ENCODE measurements at regions not wholly inside any gene's neighbourhood (a gene's known extent, or its start where the extent isn't known, plus 50 kb on each side); places are given as distances from the start of the nearest gene placed in this dataset.

GRCh38 chr3:110738531-110738930 lies 333.1 kb upstream of the NECTIN3 start:
- Histone ChIP-seq H3K9me3 (no peaks in the 10 kb centered on the region), H3K36me3 (no peaks in the 10 kb centered on the region), H3K27ac (no peak overlapping the region), H3K4me3 (no peak overlapping the region), H3K27me3 (no peaks in the 10 kb centered on the region), H3K4me1 (peaks cover 0 to 3% (median 0%) of the 10 kb centered on the region in 4 donors)
- DNase-seq, result no peak
- no peak for TF ChIP-seq POLR2A (IDR thresholded peaks at IDR 0.05)
- TF ChIP-seq CTCF (IDR thresholded peaks at IDR 0.05), result no peak

GRCh38 chr3:110741891-110742290 lies 329.7 kb upstream of the NECTIN3 start:
- Histone ChIP-seq H3K4me3 (no peak overlapping the region), H3K27ac (no peak overlapping the region), H3K36me3 (no peaks in the 10 kb centered on the region), H3K27me3 (no peaks in the 10 kb centered on the region), H3K9me3 (no peaks in the 10 kb centered on the region), H3K4me1 (peaks cover 0 to 5% (median 0%) of the 10 kb centered on the region in 4 donors)
- TF ChIP-seq POLR2A (IDR thresholded peaks at IDR 0.05) (no peak), CTCF (IDR thresholded peaks at IDR 0.05) (no peak)
- no peak for DNase-seq

- no peak for TF ChIP-seq POLR2A (IDR thresholded peaks at IDR 0.05)
- Histone ChIP-seq H3K4me1 (peaks cover 0 to 5% (median 0%) of the 10 kb centered on the region in 4 donors), H3K27ac (no peak overlapping the region), H3K4me3 (no peak overlapping the region), H3K36me3 (no peaks in the 10 kb centered on the region), H3K27me3 (no peaks in the 10 kb centered on the region), H3K9me3 (no peaks in the 10 kb centered on the region)
- DNase-seq, result no peak
Measured at GRCh38 chr3:110743202-110743601, 328.4 kb upstream of the NECTIN3 start.

DNA sequence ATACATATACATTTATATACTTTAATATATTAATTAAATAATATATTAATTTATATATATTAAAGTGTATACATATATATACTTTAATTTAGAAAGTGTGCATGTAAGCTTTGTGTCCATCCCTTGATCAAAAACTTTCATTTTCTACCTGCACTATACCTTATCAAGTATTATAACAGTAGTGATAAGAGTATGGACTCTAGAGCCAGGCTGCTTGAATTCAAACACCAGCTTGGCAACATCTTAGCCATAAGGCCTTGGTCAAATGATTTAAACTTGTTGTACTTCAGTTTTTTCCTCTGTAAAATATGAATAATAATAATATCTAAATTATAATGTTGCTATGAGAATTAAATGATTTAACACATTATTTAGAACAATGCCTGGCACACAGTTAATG lies 327.6 kb upstream of the NECTIN3 start:
- Histone ChIP-seq H3K27me3 (no peaks in the 10 kb centered on the region), H3K27ac (no peak overlapping the region), H3K4me3 (no peak overlapping the region), H3K9me3 (no peaks in the 10 kb centered on the region), H3K4me1 (peaks cover 0 to 5% (median 0%) of the 10 kb centered on the region in 4 donors), H3K36me3 (no peaks in the 10 kb centered on the region)
- TF ChIP-seq CTCF (IDR thresholded peaks at IDR 0.05), result no peak
- TF ChIP-seq POLR2A (IDR thresholded peaks at IDR 0.05), result no peak
- DNase-seq, result no peak

DNA sequence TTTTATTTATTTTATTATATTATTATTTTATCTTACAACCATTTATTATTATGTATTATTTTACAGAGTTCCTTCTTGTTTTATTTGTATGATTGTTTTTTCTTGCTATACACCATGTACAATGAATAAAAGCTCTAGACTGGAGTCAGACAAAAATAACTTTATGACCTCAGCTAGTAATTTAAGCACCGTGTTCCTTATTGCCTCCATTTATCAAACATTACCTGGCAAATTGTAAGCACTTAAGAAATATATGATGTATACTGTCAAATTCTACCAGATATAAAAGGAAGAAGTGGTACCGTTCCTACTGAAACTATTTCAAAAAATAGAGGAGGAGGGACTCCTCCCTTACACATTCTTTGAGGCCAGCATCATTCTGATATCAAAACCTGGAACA lies 326.9 kb upstream of the NECTIN3 start:
- no peak overlapping the region for H3K4me3 ChIP-seq
- no peak overlapping the region for H3K27ac ChIP-seq
- no peaks in the 10 kb centered on the region for H3K27me3 ChIP-seq
- H3K36me3 ChIP-seq, result no peaks in the 10 kb centered on the region
- no peak for DNase-seq
- H3K4me1 ChIP-seq, result peaks cover 0 to 5% (median 0%) of the 10 kb centered on the region in 4 donors
- H3K9me3 ChIP-seq, result no peaks in the 10 kb centered on the region
- TF ChIP-seq CTCF (IDR thresholded peaks at IDR 0.05), result no peak
- TF ChIP-seq POLR2A (IDR thresholded peaks at IDR 0.05), result no peak

GRCh38 chr3:110749006-110749405 lies 322.6 kb upstream of the NECTIN3 start:
- no peaks in the 10 kb centered on the region for H3K9me3 ChIP-seq
- H3K27ac ChIP-seq, result no peak overlapping the region
- H3K4me1 ChIP-seq, result no peaks in the 10 kb centered on the region
- no peak overlapping the region for H3K4me3 ChIP-seq
- no peaks in the 10 kb centered on the region for H3K36me3 ChIP-seq
- no peaks in the 10 kb centered on the region for H3K27me3 ChIP-seq
- no peak for DNase-seq
- no peak for TF ChIP-seq POLR2A (IDR thresholded peaks at IDR 0.05)
- no peak for TF ChIP-seq CTCF (IDR thresholded peaks at IDR 0.05)

Data from Peyer's patch (tissue), 4 donors.